Mesendoderm (in vitro differentiated cells): ENCODE measurements at regions not wholly inside any gene's neighbourhood (a gene's known extent, or its start where the extent isn't known, plus 50 kb on each side); places are given as distances from the start of the nearest gene placed in this dataset.
"Not testable (repeated sequence)": the region's sequence is repeated elsewhere in the genome, so short reads cannot be mapped to it uniquely, and the experiment has no call there.

Experiments
- DNase-seq: peaks from one replicate; pipeline ENCODE4 v3.0.0; 2013
- H2AK5ac ChIP-seq: 2 replicates; pipeline ENCODE4 v1.6.1; 2013; ENCODE audit warnings: low read length, inconsistent platforms
- H2BK120ac ChIP-seq: 2 replicates; pipeline ENCODE4 v1.6.1; 2013; ENCODE audit warnings: low read depth, mild to moderate bottlenecking, low read length, moderate library complexity, mixed read lengths
- H2BK15ac ChIP-seq: replicated peaks from 2 replicates; pipeline ENCODE4 v1.6.1; 2013; ENCODE audit warnings: low read depth, mild to moderate bottlenecking, moderate library complexity
- H2BK5ac ChIP-seq: 2 replicates; pipeline ENCODE4 v1.6.1; 2013; ENCODE audit warnings: low read length, inconsistent platforms
- H3K18ac ChIP-seq: 2 replicates; pipeline ENCODE4 v1.6.1; 2013; ENCODE audit warnings: mild to moderate bottlenecking, low read length, mixed read lengths
- H3K23ac ChIP-seq: one replicate; pipeline ENCODE4 v1.6.1; 2013; ENCODE audit warnings: low read length
- H3K27ac ChIP-seq: 2 replicates; pipeline ENCODE4 v1.5.1; 2013; ENCODE audit warnings: low read depth, mild to moderate bottlenecking, inconsistent platforms, low read length, moderate library complexity
- H3K27me3 ChIP-seq: 2 replicates; pipeline ENCODE4 v1.6.1; 2013; ENCODE audit warnings: low read length, control low read depth, mild to moderate bottlenecking, inconsistent platforms; ENCODE audit not compliant: insufficient read depth, poor library complexity
- H3K36me3 ChIP-seq: 2 replicates; pipeline ENCODE4 v1.6.1; 2013; ENCODE audit warnings: low read length, inconsistent platforms; ENCODE audit not compliant: control insufficient read depth, insufficient read depth
- H3K4ac ChIP-seq: one replicate; pipeline ENCODE4 v1.6.1; 2013; ENCODE audit warnings: low read depth, mild to moderate bottlenecking, low read length, moderate library complexity
- H3K4me1 ChIP-seq: 2 replicates; pipeline ENCODE4 v1.6.1; 2013; ENCODE audit warnings: low read depth, low read length, inconsistent platforms; ENCODE audit not compliant: control insufficient read depth
- H3K4me2 ChIP-seq: 2 replicates; pipeline ENCODE4 v1.6.1; 2013; ENCODE audit warnings: low read length
- H3K4me3 ChIP-seq: 2 replicates; pipeline ENCODE4 v1.5.1; 2013; ENCODE audit warnings: mild to moderate bottlenecking, low read length
- H3K56ac ChIP-seq: one replicate; pipeline ENCODE4 v1.6.1; 2013; ENCODE audit warnings: low read length
- H3K79me1 ChIP-seq: 2 replicates; pipeline ENCODE4 v1.6.1; 2013; ENCODE audit warnings: low read length, inconsistent platforms
- H3K79me2 ChIP-seq: 2 replicates; pipeline ENCODE4 v1.6.1; 2013; ENCODE audit warnings: mild to moderate bottlenecking, low read length; ENCODE audit not compliant: control insufficient read depth, insufficient read depth
- H3K9ac ChIP-seq: 2 replicates; pipeline ENCODE4 v1.6.1; 2013; ENCODE audit warnings: low read length, inconsistent platforms
- H4K5ac ChIP-seq: one replicate; pipeline ENCODE4 v1.6.1; 2013; ENCODE audit warnings: low read length
- H4K8ac ChIP-seq: one replicate; pipeline ENCODE4 v1.6.1; 2013; ENCODE audit warnings: low read depth, mild to moderate bottlenecking, control low read depth, low read length, moderate library complexity
- WGBS: extraction: QIAGEN DNeasy Blood & Tissue Kit; methylation state at CpG from one replicate; pipeline ENCODE4 v1.1.7; 2013; ENCODE audit warnings: low lambda C conversion rate, missing lambda C conversion rate; ENCODE audit not compliant: insufficient coverage; ENCODE audit errors: extremely low coverage; 5-methylcytosine and 5-hydroxymethylcytosine counted together

DNA sequence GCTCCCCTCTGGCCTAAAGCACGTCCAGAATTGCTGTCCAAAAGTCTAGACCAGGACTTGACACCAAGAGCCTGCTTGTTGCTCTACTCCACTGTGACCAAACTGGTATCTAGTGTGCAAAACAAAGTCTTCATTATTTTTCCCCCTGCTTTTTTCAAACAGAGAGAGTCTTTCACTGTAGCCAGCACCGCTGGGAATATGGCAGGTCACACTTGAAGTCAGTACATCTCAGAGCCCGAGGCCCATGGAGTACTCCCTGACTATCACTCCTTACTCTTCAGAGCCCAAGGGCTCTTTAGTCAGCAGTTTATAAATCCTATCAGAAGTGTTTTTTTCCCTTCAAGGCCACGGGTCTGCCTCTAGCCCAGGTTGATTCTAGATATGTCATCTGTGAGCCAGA lies 761.3 kb downstream of the PCDH11X start:
- H3K79me2 ChIP-seq, H3K4me1 ChIP-seq, H3K79me1 ChIP-seq, H3K27ac ChIP-seq, H2BK120ac ChIP-seq, H2BK15ac ChIP-seq, H3K18ac ChIP-seq, H3K4me2 ChIP-seq, H3K4ac ChIP-seq, H2AK5ac ChIP-seq, H3K4me3 ChIP-seq, H3K27me3 ChIP-seq, H3K56ac ChIP-seq, H4K8ac ChIP-seq, H3K23ac ChIP-seq, H2BK5ac ChIP-seq, H4K5ac ChIP-seq, DNase-seq, H3K36me3 ChIP-seq, H3K9ac ChIP-seq: not testable (repeated sequence)
- no CpG with 5 or more reads among the region's 4 CpGs for WGBS

DNA sequence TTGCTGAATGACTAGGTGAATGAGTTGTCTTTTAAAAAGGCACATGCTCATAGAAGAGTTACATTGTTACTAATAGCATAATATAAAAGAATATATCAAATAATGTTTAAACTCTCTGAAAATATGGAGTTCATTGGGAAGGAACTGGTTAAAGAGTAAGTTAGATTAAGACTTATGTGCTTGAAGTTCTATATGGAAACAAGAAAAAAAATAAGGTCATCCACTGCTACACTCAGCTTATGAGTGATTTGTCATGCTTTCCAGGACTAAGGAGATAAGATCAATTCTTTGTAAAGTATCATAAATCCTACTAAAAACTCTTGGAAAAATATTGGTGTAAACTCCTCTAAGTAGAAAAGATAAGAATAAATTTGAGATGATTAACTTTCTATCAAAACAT lies 779.1 kb downstream of the PCDH11X start:
- not testable (repeated sequence) for H2BK5ac ChIP-seq, H3K4me3 ChIP-seq, H3K4me1 ChIP-seq, H2BK120ac ChIP-seq, H3K18ac ChIP-seq, H3K23ac ChIP-seq, DNase-seq, H4K5ac ChIP-seq, H3K9ac ChIP-seq, H3K27ac ChIP-seq, H3K36me3 ChIP-seq, H4K8ac ChIP-seq, H3K4ac ChIP-seq, H3K56ac ChIP-seq, H2AK5ac ChIP-seq, H3K79me1 ChIP-seq, H3K4me2 ChIP-seq, H2BK15ac ChIP-seq, H3K79me2 ChIP-seq, H3K27me3 ChIP-seq

DNA sequence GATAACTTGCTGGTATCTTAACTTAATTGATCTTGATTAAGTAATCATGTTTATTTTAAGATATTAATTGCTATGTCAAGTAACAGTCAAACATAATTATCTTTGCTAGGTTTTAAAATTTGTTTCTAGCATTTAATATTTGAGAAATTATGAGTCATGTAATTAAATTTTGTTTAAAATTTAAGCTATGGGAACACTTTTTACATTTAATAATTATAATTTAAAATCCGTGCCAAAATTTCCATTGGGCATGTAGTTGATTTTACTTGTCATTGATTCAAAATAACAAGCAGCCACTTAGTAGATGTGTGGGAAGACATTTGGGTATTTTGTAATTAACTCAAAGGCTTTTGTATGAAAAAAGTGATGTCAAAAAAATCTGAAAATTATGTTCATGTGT lies 779.6 kb downstream of the PCDH11X start:
- not testable (repeated sequence) for H3K4ac ChIP-seq, H3K9ac ChIP-seq, H3K4me2 ChIP-seq, H3K27me3 ChIP-seq, H4K5ac ChIP-seq, H3K79me2 ChIP-seq, H3K79me1 ChIP-seq, H3K27ac ChIP-seq, H3K18ac ChIP-seq, H3K4me1 ChIP-seq, H3K23ac ChIP-seq, H2BK120ac ChIP-seq, H3K56ac ChIP-seq, H2BK15ac ChIP-seq, H4K8ac ChIP-seq, H3K4me3 ChIP-seq, H2BK5ac ChIP-seq, H3K36me3 ChIP-seq, H2AK5ac ChIP-seq, DNase-seq
- WGBS, result no CpG with 5 or more reads among the region's 1 CpG

DNA sequence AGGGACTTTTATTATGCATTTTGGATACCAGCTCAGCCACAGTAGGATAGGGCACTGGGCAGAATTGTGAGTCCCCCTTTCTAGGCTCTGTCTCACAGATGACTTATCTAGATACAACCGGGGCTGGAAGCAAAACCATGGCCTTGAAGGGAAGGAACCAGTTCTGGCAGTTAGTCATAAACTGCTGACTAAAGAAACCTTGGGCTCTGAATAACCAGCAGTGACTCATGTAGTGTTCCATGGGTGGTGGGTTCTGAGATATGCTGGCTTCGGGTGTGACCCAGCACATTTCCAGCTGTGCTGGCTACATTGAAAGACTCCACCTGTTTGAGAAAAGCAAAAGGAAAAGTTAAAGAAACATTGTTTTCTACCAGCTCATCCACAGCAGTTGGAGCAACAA lies 780.9 kb downstream of the PCDH11X start:
- H3K4ac ChIP-seq, H3K56ac ChIP-seq, H3K4me1 ChIP-seq, H3K36me3 ChIP-seq, H3K27me3 ChIP-seq, H4K8ac ChIP-seq, H2BK120ac ChIP-seq, H3K79me2 ChIP-seq, H3K9ac ChIP-seq, H4K5ac ChIP-seq, H3K18ac ChIP-seq, H3K23ac ChIP-seq, H3K27ac ChIP-seq, H2BK15ac ChIP-seq, H2AK5ac ChIP-seq, DNase-seq, H3K79me1 ChIP-seq, H3K4me2 ChIP-seq, H3K4me3 ChIP-seq, H2BK5ac ChIP-seq: not testable (repeated sequence)
- no CpG with 5 or more reads among the region's 2 CpGs for WGBS

DNA sequence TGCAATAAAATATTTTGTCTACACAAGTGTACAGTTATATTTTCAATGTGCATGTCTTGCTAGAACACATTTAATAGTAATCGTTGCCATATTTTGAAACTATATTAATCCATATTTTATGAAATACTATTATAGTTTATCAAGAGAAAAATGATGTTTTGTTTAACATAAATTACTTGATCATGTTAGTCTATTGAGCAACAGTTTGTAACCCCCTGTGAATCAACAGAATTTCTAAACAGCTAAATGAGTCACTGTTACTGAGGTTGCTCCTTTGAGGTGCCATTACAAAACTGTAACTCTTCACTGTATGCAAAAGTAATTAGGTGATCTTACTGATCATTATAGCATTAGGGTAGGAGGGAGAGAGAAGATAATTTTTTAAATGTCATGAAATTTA lies 791.0 kb downstream of the PCDH11X start:
- H2BK120ac ChIP-seq, H3K27me3 ChIP-seq, DNase-seq, H3K4me1 ChIP-seq, H3K4ac ChIP-seq, H4K8ac ChIP-seq, H2BK5ac ChIP-seq, H3K18ac ChIP-seq, H3K56ac ChIP-seq, H4K5ac ChIP-seq, H3K4me2 ChIP-seq, H3K23ac ChIP-seq, H3K9ac ChIP-seq, H3K4me3 ChIP-seq, H3K79me2 ChIP-seq, H3K79me1 ChIP-seq, H2AK5ac ChIP-seq, H2BK15ac ChIP-seq, H3K27ac ChIP-seq, H3K36me3 ChIP-seq: not testable (repeated sequence)
- no CpG with 5 or more reads among the region's 1 CpG for WGBS

DNA sequence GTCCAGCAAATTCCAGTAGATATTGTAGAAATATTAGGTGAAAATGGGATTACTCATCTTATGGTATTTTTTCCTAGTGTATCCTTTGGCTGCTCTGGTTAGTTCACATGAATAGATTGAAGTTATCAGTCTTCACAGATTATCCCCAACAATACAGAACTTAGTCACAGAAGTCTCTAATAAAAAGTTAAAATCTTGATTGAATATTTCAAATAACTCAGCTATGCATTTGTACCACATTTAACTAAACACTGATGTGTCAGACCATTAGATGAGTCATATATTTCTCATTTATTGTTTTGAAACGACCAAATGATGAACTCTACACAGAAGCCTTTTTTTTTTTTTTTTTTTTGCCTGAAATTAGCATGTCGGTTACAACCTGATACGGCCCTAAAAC lies 807.5 kb downstream of the PCDH11X start:
- H4K8ac ChIP-seq, H3K23ac ChIP-seq, DNase-seq, H4K5ac ChIP-seq, H3K79me1 ChIP-seq, H3K4me1 ChIP-seq, H3K27me3 ChIP-seq, H3K36me3 ChIP-seq, H2BK15ac ChIP-seq, H3K4ac ChIP-seq, H3K56ac ChIP-seq, H2AK5ac ChIP-seq, H2BK120ac ChIP-seq, H3K27ac ChIP-seq, H3K9ac ChIP-seq, H2BK5ac ChIP-seq, H3K4me3 ChIP-seq, H3K18ac ChIP-seq, H3K79me2 ChIP-seq, H3K4me2 ChIP-seq: not testable (repeated sequence)
- WGBS, result no CpG with 5 or more reads among the region's 3 CpGs
